HG03432 (cell line): ENCODE measurements at regions not wholly inside any gene's neighbourhood (a gene's known extent, or its start where the extent isn't known, plus 50 kb on each side); places are given as distances from the start of the nearest gene placed in this dataset.
A peak's percentile ranks its signal among the peaks of the same experiment; 100 is the strongest.
"Not testable (repeated sequence)": the region's sequence is repeated elsewhere in the genome, so short reads cannot be mapped to it uniquely, and the experiment has no call there.

Source experiments
- ATAC-seq: cut with Tn5 transposase; IDR thresholded peaks from one replicate; pipeline ENCODE4 v1.9.1; 2021; ENCODE audit warnings: mild to moderate bottlenecking, moderate library complexity; ENCODE audit not compliant: unreplicated experiment

GRCh38 chr7:152594801-152595200, 81.1 kb downstream of the XRCC2 start:
- ATAC-seq: no peak

- ATAC-seq: no peak
Measured at GRCh38 chr7:152591976-152592375, 84.0 kb downstream of the XRCC2 start.

GRCh38 chr7:152590481-152590880, 85.5 kb downstream of the XRCC2 start:
- ATAC-seq: no peak

GRCh38 chr7:152589821-152590220, 86.1 kb downstream of the XRCC2 start:
- not testable (repeated sequence) for ATAC-seq

GRCh38 chr7:152588350-152588749, 87.6 kb downstream of the XRCC2 start:
- ATAC-seq: no peak

- ATAC-seq: no peak
Measured at GRCh38 chr7:152587366-152587765, 88.6 kb downstream of the XRCC2 start.

GRCh38 chr7:152583006-152583405, 92.9 kb downstream of the XRCC2 start:
- no peak for ATAC-seq

- ATAC-seq: no peak
Measured at GRCh38 chr7:152579070-152579469, 96.9 kb downstream of the XRCC2 start.

- ATAC-seq: no peak
Measured at GRCh38 chr7:152577339-152577738, 98.6 kb downstream of the XRCC2 start.

GRCh38 chr7:152574892-152575548, 100.9 kb downstream of the XRCC2 start:
- ATAC-seq: peak; percentile 92

- ATAC-seq: not testable (repeated sequence)
Measured at GRCh38 chr7:152573186-152573585, 102.8 kb downstream of the XRCC2 start.

GRCh38 chr7:152572101-152572500, 103.8 kb downstream of the XRCC2 start:
- ATAC-seq: no peak

GRCh38 chr7:152571068-152571467, 104.9 kb downstream of the XRCC2 start:
- no peak for ATAC-seq

- ATAC-seq: no peak
Measured at GRCh38 chr7:152568972-152569371, 107.0 kb downstream of the XRCC2 start.

- ATAC-seq: no peak
Measured at GRCh38 chr7:152565731-152566130, 110.2 kb downstream of the XRCC2 start.

- ATAC-seq: no peak
Measured at GRCh38 chr7:152564656-152565250, 111.2 kb downstream of the XRCC2 start.

- no peak for ATAC-seq
Measured at GRCh38 chr7:152556013-152556755, 119.8 kb downstream of the XRCC2 start.

GRCh38 chr7:152553671-152554317, 118.0 kb upstream of the KMT2C start:
- no peak for ATAC-seq

- no peak for ATAC-seq
Measured at GRCh38 chr7:152551304-152552036, 115.7 kb upstream of the KMT2C start.

GRCh38 chr7:152544971-152545619, 109.3 kb upstream of the KMT2C start:
- no peak for ATAC-seq
